IgD-negative memory B cell (primary cell): ENCODE measurements at regions not wholly inside any gene's neighbourhood (a gene's known extent, or its start where the extent isn't known, plus 50 kb on each side); places are given as distances from the start of the nearest gene placed in this dataset.
"Not testable (repeated sequence)": the region's sequence is repeated elsewhere in the genome, so short reads cannot be mapped to it uniquely, and the experiment has no call there.

Experiments used
- H3K27ac Mint-ChIP-seq, 3 donors: one replicate each; pipeline ENCODE4 v1.8.0; 2020 to 2022; ENCODE audit warnings: mild to moderate bottlenecking in 3 of 3, mixed read lengths in 3 of 3, moderate library complexity in 1 of 3
- H3K27me3 Mint-ChIP-seq: one replicate; pipeline ENCODE4 v1.8.0; 2021; ENCODE audit warnings: mixed read lengths
- H3K36me3 Mint-ChIP-seq: one replicate; pipeline ENCODE4 v1.8.0; 2020; ENCODE audit warnings: mild to moderate bottlenecking, mixed read lengths
- H3K4me1 Mint-ChIP-seq, 3 donors: one replicate each; pipeline ENCODE4 v1.8.0; 2020 to 2022; ENCODE audit warnings: mixed read lengths in 3 of 3, mild to moderate bottlenecking in 1 of 3
- H3K4me3 Mint-ChIP-seq, 4 donors: one replicate each; pipeline ENCODE4 v1.8.0; 2020 to 2022; ENCODE audit warnings: mild to moderate bottlenecking in 4 of 4, mixed read lengths in 4 of 4, moderate library complexity in 3 of 4
- H3K9me3 Mint-ChIP-seq, 3 donors: one replicate each; pipeline ENCODE4 v1.8.0; 2020 to 2021; ENCODE audit warnings: mixed read lengths in 3 of 3, mild to moderate bottlenecking in 1 of 3

GRCh38 chr5:17400724-17401469, 97.1 kb upstream of the TAF11L2 start:
- Mint-ChIP-seq H3K4me1 (peaks cover 19 to 23% (median 20%) of the 10 kb centered on the region in 3 donors), H3K36me3 (peaks cover 4% of the 10 kb centered on the region), H3K9me3 (peaks cover 2 to 4% (median 4%) of the 10 kb centered on the region in 3 donors), H3K27ac (no peak overlapping the region), H3K27me3 (peaks cover 2% of the 10 kb centered on the region), H3K4me3 (no peak overlapping the region)

- Mint-ChIP-seq H3K27ac (no peak overlapping the region), H3K27me3 (peaks cover 2% of the 10 kb centered on the region), H3K4me3 (no peak overlapping the region), H3K36me3 (peaks cover 2% of the 10 kb centered on the region), H3K9me3 (peaks cover 2 to 4% (median 2%) of the 10 kb centered on the region in 3 donors), H3K4me1 (peaks cover 15 to 18% (median 16%) of the 10 kb centered on the region in 3 donors)
Observed at GRCh38 chr5:17401470-17402288, 96.4 kb upstream of the TAF11L2 start.

GRCh38 chr5:17402289-17403121, 95.5 kb upstream of the TAF11L2 start:
- Mint-ChIP-seq H3K9me3 (peaks cover 0 to 2% (median 0%) of the 10 kb centered on the region in 3 donors), H3K27ac (no peak overlapping the region), H3K36me3 (no peaks in the 10 kb centered on the region), H3K4me3 (no peak overlapping the region), H3K4me1 (peaks cover 14 to 15% (median 15%) of the 10 kb centered on the region in 3 donors), H3K27me3 (peaks cover 2% of the 10 kb centered on the region)

DNA sequence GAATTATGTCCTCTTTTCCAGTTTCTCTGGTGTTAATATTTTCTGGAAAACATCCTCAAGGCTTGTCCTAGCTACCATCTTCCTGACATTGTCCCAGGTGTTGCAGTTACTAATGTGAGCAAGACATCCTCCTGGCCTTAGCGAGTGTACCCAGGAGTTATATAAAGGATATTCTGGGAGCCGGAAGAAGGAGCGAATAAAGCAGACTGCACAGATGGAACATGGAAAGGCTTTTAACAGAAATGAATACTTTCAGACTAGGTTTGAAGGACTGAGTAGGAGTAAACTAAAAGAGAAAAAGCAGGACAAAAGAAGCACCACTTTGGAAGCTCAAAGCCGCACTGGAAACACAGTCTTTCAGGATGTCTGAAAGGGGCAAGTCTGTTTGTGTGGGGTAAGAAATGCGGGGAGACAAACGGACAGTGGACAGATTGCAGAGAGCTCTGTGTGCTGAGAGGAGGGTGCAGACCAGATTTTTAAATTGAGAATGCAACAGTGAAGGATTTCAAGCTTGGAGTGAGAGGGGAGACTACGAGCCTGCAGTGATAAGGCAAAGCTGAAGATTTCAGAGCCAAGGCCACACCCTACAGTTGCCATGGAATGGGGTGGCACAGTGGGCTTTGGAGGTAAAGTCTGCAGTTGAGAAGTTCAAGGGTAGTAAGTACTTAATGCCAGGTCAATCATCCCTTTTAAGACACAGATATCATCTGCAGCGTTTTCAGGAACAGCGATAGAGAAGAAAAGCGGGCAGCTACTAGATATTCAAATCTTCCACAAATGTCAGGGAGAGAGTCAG, 94.1 kb upstream of the TAF11L2 start:
- no peaks in the 10 kb centered on the region for H3K36me3 Mint-ChIP-seq
- H3K9me3 Mint-ChIP-seq, result peaks cover 0 to 2% (median 0%) of the 10 kb centered on the region in 3 donors
- H3K4me3 Mint-ChIP-seq, result no peak overlapping the region
- peaks cover 2% of the 10 kb centered on the region for H3K27me3 Mint-ChIP-seq
- peaks cover 9 to 10% (median 10%) of the 10 kb centered on the region in 3 donors for H3K4me1 Mint-ChIP-seq
- H3K27ac Mint-ChIP-seq, result no peak overlapping the region

DNA sequence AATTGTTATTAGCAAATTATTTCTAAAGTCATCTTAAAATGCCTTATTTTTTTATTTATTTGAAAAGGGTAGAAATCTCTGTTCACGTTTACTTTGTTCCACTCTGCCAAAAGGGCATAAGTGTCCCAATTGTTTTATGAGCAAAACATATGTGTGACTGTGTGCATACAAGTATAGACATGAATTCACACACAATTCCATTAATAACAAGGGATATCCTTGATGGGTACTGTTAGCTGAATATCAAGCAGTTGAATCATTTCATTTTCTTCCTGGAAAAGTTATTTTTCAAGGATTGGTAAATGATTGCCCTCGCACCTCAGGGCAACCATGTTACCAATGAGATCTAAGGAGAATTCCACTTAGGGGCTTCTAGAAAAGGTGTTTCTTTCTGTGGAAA, 92.1 kb upstream of the TAF11L2 start:
- H3K9me3 Mint-ChIP-seq, result peaks cover 0 to 2% (median 0%) of the 10 kb centered on the region in 3 donors
- H3K4me1 Mint-ChIP-seq, result peaks cover 0 to 2% (median 0%) of the 10 kb centered on the region in 3 donors
- no peaks in the 10 kb centered on the region for H3K36me3 Mint-ChIP-seq
- peaks cover 2% of the 10 kb centered on the region for H3K27me3 Mint-ChIP-seq
- no peak overlapping the region for H3K4me3 Mint-ChIP-seq
- H3K27ac Mint-ChIP-seq, result no peak overlapping the region

GRCh38 chr5:17406423-17406838, 91.6 kb upstream of the TAF11L2 start:
- no peaks in the 10 kb centered on the region for H3K36me3 Mint-ChIP-seq
- peaks cover 2% of the 10 kb centered on the region for H3K27me3 Mint-ChIP-seq
- H3K4me1 Mint-ChIP-seq, result no peaks in the 10 kb centered on the region
- peaks cover 0 to 2% (median 0%) of the 10 kb centered on the region in 3 donors for H3K9me3 Mint-ChIP-seq
- H3K4me3 Mint-ChIP-seq, result no peak overlapping the region
- no peak overlapping the region for H3K27ac Mint-ChIP-seq

DNA sequence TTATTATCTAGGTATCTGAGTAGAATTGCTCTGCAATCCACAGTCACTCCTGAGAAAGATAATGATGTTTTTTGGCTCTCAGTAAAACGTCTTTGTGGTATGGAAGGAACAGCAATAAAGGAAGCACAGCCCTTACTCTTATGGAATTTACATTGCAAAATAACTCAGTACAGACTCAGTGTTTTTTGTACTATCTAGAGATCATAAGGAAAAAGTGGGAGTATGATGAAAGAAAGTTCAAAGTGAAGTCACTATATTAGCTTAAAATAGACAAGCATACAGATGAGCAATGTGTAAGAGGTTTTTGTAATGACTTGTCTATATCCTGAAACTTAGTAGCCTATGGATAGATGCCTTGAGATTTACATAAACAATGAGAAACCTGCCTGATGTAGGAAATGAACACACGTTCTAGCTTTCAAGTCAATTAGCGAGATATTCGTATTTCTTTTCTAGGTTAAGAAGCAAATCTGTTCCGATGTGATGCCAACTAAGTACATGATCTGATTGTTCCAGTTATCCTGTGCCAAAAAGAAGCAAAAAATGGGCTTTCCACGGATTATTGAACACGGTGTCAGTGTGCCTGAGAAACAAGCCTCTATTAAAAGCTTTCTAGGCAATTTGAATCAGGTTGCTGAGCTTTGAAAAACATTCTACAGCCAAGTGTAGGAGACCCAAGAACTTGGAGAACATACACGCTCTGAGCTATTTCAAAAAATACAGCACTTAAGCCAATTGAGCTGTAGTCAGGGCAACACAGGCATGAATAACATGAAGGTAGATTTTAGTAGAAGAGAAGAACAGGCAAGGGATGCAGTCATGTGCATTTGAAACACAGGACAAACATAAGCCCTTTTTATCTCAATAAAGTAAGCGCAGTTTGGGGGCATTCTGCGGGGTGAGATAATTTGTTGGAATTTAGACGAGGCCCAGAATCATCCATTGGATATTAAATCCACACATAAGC, 86.3 kb upstream of the TAF11L2 start:
- Mint-ChIP-seq H3K9me3 (peaks cover 0 to 2% (median 0%) of the 10 kb centered on the region in 3 donors), H3K27me3 (peaks cover 4% of the 10 kb centered on the region), H3K4me3 (no peak overlapping the region), H3K4me1 (peaks cover 3 to 5% (median 4%) of the 10 kb centered on the region in 3 donors), H3K27ac (no peak overlapping the region), H3K36me3 (no peaks in the 10 kb centered on the region)

GRCh38 chr5:17412760-17413671, 85.0 kb upstream of the TAF11L2 start:
- peaks cover 0 to 2% (median 0%) of the 10 kb centered on the region in 3 donors for H3K9me3 Mint-ChIP-seq
- H3K27me3 Mint-ChIP-seq, result peaks cover 4% of the 10 kb centered on the region
- no peak overlapping the region for H3K4me3 Mint-ChIP-seq
- H3K36me3 Mint-ChIP-seq, result no peaks in the 10 kb centered on the region
- no peak overlapping the region for H3K27ac Mint-ChIP-seq
- peaks cover 3 to 5% (median 4%) of the 10 kb centered on the region in 3 donors for H3K4me1 Mint-ChIP-seq

DNA sequence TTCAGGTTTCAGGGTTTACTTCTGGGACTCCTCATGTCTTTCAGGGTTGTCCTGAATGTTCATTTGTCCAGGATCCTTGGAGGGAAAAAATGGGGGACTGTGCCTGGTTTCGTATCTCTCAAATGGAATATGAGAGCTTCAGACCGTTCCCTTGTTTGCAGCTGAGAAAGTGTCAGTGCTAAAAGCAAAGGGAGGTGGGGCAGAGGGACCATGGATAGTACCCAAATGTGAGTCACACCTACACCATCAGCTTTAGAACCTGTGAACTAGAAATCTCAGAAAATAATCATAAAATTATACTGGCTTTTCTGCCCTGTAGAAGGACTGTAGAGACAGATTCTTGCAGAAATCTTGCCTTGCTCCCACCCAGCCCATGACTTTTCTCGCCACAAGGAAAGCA, 84.3 kb upstream of the TAF11L2 start:
- Mint-ChIP-seq H3K36me3 (no peaks in the 10 kb centered on the region), H3K4me1 (peaks cover 3 to 5% (median 4%) of the 10 kb centered on the region in 3 donors), H3K9me3 (peaks cover 0 to 2% (median 0%) of the 10 kb centered on the region in 3 donors), H3K27ac (no peak overlapping the region), H3K4me3 (no peak overlapping the region), H3K27me3 (peaks cover 4% of the 10 kb centered on the region)

DNA sequence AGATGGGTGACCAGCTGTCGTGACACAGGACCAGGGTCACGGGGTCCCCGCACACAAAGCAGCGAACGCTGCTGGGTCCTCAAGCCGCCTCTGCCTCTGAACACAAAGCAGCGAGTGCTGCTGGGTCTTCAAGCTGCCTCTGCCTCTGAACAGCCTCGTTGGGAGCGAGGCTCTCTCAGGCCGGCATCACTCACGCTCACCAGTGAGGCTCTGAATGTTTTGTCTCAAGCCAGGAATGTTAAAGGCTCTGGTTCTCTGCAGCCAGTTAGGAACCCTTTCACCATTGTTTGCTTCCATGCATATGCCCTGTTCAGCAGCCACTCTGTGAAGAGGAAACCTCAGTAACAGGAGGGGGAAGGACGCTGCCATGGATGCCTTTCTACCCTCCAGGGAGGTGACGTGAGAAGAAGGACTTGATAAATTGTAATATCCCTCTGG, 82.7 kb upstream of the TAF11L2 start:
- H3K36me3 Mint-ChIP-seq, result no peaks in the 10 kb centered on the region
- H3K27ac Mint-ChIP-seq, result no peak overlapping the region
- H3K4me1 Mint-ChIP-seq, result peaks cover 3 to 5% (median 4%) of the 10 kb centered on the region in 3 donors
- no peak overlapping the region for H3K4me3 Mint-ChIP-seq
- peaks cover 4% of the 10 kb centered on the region for H3K27me3 Mint-ChIP-seq
- peaks cover 0 to 2% (median 0%) of the 10 kb centered on the region in 3 donors for H3K9me3 Mint-ChIP-seq

- H3K4me1 Mint-ChIP-seq, result not testable (repeated sequence)
- H3K27ac Mint-ChIP-seq, result peak overlapping the region in 1 of 3 donors; percentile 53
Observed at GRCh38 chr5:17416374-17416773, 81.7 kb upstream of the TAF11L2 start.

DNA sequence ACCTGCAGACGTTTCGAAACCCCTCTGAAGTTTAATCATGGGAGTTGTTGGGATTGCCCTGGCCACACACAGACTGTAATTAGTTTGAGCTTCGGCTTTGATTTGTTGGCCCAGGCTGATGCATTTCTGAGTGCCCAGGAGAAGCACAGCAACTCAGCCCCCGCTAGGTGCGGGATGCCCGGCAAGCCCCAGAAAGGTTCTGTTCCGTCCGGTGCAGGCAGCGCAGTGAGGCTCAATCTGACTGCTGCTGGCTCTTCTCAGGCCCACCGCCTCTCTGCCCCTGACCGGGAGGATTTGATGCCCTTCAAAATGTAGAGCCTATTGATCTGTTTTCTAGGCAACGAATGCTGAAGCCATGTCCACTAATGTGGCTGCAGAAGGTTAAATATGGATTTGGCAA, 73.4 kb upstream of the TAF11L2 start:
- H3K27ac Mint-ChIP-seq, result no peak overlapping the region
- peaks cover 2% of the 10 kb centered on the region for H3K27me3 Mint-ChIP-seq
- peaks cover 7 to 11% (median 10%) of the 10 kb centered on the region in 3 donors for H3K4me1 Mint-ChIP-seq
- peaks cover 0 to 2% (median 0%) of the 10 kb centered on the region in 3 donors for H3K9me3 Mint-ChIP-seq
- no peak overlapping the region for H3K4me3 Mint-ChIP-seq
- H3K36me3 Mint-ChIP-seq, result peaks cover 8% of the 10 kb centered on the region

More at GRCh38 chr5:17416374-17416773, 81.7 kb upstream of the TAF11L2 start:
- not testable (repeated sequence) for H3K36me3 Mint-ChIP-seq, H3K4me3 Mint-ChIP-seq, H3K9me3 Mint-ChIP-seq, H3K27me3 Mint-ChIP-seq
